Neural cell (in vitro differentiated cells): ENCODE measurements at regions not wholly inside any gene's neighbourhood (a gene's known extent, or its start where the extent isn't known, plus 50 kb on each side); places are given as distances from the start of the nearest gene placed in this dataset.
"Not testable (repeated sequence)": the region's sequence is repeated elsewhere in the genome, so short reads cannot be mapped to it uniquely, and the experiment has no call there.

Experiments used
- H2AFZ ChIP-seq: fragments of 200-600, 300-800 bp; sonication (generic), shearing (Covaris generic); 2 replicates; pipeline ENCODE4 v1.6.0; 2014; ENCODE audit warnings: low read depth, mild to moderate bottlenecking, antibody characterized with exemption, low read length, moderate library complexity
- H3F3A ChIP-seq: fragments of 200-600 bp; shearing (Covaris generic); 2 replicates; pipeline ENCODE4 v1.6.1; 2016; ENCODE audit warnings: mild to moderate bottlenecking, moderate library complexity, mixed read lengths, antibody characterized with exemption, low read length; ENCODE audit not compliant: insufficient read depth, poor library complexity, severe bottlenecking
- H3K27ac ChIP-seq: fragments of 200-600, 300-800 bp; sonication (generic), shearing (Covaris generic); 2 replicates; pipeline ENCODE4 v1.5.1; 2014; ENCODE audit warnings: mild to moderate bottlenecking, low read length, moderate library complexity
- H3K27me3 ChIP-seq: fragments of 300-800, 200-600 bp; sonication (generic), shearing (Covaris generic); 2 replicates; pipeline ENCODE4 v1.6.0; 2014; ENCODE audit warnings: mild to moderate bottlenecking, low read depth, low read length, moderate library complexity; ENCODE audit not compliant: insufficient read depth
- H3K36me3 ChIP-seq: fragments of 300-800, 200-600 bp; sonication (generic), shearing (Covaris generic); 2 replicates; pipeline ENCODE4 v1.5.1; 2014; ENCODE audit warnings: mild to moderate bottlenecking, antibody characterized with exemption, low read length, moderate library complexity; ENCODE audit not compliant: insufficient read depth
- H3K4me2 ChIP-seq: fragments of 300-800, 200-600 bp; sonication (generic), shearing (Covaris generic); 2 replicates; pipeline ENCODE4 v1.6.0; 2014; ENCODE audit warnings: mild to moderate bottlenecking, low read length
- H3K4me3 ChIP-seq: fragments of 300-800, 200-600 bp; sonication (generic), shearing (Covaris generic); 2 replicates; pipeline ENCODE4 v1.5.1; 2014; ENCODE audit warnings: mild to moderate bottlenecking, low read length, moderate library complexity
- H3K79me2 ChIP-seq: fragments of 200-600 bp; shearing (Covaris generic); replicated peaks from 2 replicates; pipeline ENCODE4 v1.6.0; 2014; ENCODE audit warnings: mild to moderate bottlenecking, low read length, moderate library complexity; ENCODE audit not compliant: insufficient read depth
- H3K9ac ChIP-seq: fragments of 300-800, 200-600 bp; sonication (generic), shearing (Covaris generic); 2 replicates; pipeline ENCODE4 v1.6.1; 2016; ENCODE audit warnings: mild to moderate bottlenecking, low read length, mixed read lengths
- H3K9me2 ChIP-seq: fragments of 200-600 bp; shearing (Covaris generic); 2 replicates; pipeline ENCODE4 v1.6.1; 2016; ENCODE audit warnings: mild to moderate bottlenecking, low read length, mixed read lengths; ENCODE audit not compliant: insufficient read depth
- H3K9me3 ChIP-seq: fragments of 200-600, 300-800 bp; sonication (generic), shearing (Covaris generic); 2 replicates; pipeline ENCODE4 v1.6.1; 2016; ENCODE audit warnings: mild to moderate bottlenecking, mixed run types, low read length, moderate library complexity, mixed read lengths
- H4K20me1 ChIP-seq: fragments of 200-600 bp; shearing (Covaris generic); 2 replicates; pipeline ENCODE4 v1.6.1; 2016; ENCODE audit warnings: mild to moderate bottlenecking, mixed run types; ENCODE audit not compliant: insufficient read depth
- EP300 ChIP-seq: fragments of 450-650 bp; conservative IDR thresholded peaks from 2 replicates; pipeline ENCODE4 v1.6.1; 2014; ENCODE audit warnings: antibody characterized with exemption, mild to moderate bottlenecking, moderate library complexity; ENCODE audit not compliant: poor library complexity, severe bottlenecking
- EZH2 ChIP-seq: fragments of 200-600, 300-800 bp; shearing (Covaris generic), sonication (generic); IDR thresholded peaks from 2 replicates; pipeline ENCODE4 v1.6.1; 2014; ENCODE audit warnings: antibody characterized with exemption, low read length, borderline replicate concordance, mild to moderate bottlenecking; ENCODE audit not compliant: insufficient read depth, poor library complexity, severe bottlenecking
- MXI1 ChIP-seq: fragments of 450-650 bp; conservative IDR thresholded peaks from 2 replicates; pipeline ENCODE4 v1.6.1; 2014; ENCODE audit warnings: antibody characterized with exemption, mild to moderate bottlenecking; ENCODE audit not compliant: poor library complexity, severe bottlenecking
- POLR2AphosphoS5 ChIP-seq: IDR thresholded peaks from 2 replicates; pipeline ENCODE4 v1.6.1; 2012
- RAD21 ChIP-seq: fragments of 450-650 bp; conservative IDR thresholded peaks from 2 replicates; pipeline ENCODE4 v1.6.1; 2014; ENCODE audit warnings: antibody characterized with exemption, mild to moderate bottlenecking, moderate library complexity
- SMC3 ChIP-seq: fragments of 450-650 bp; conservative IDR thresholded peaks from 2 replicates; pipeline ENCODE4 v1.6.1; 2014; ENCODE audit warnings: antibody characterized with exemption, mild to moderate bottlenecking, moderate library complexity; ENCODE audit not compliant: poor library complexity
- TAF1 ChIP-seq: IDR thresholded peaks from 2 replicates; pipeline ENCODE4 v1.6.1; 2012; ENCODE audit warnings: low read depth
- TF ChIP-seq, protein P1 (sequence below): fragments of 450-650 bp; IDR thresholded peaks from 2 replicates; pipeline ENCODE4 v1.5.1; 2014; ENCODE audit warnings: antibody characterized with exemption, mild to moderate bottlenecking, moderate library complexity; ENCODE audit not compliant: poor library complexity, severe bottlenecking
- TF ChIP-seq, protein P2 (sequence below): IDR thresholded peaks from 2 replicates; pipeline ENCODE4 v1.6.1; 2012; ENCODE audit warnings: borderline replicate concordance

GRCh38 chr3:115293321-115293720, 146.2 kb upstream of the ZBTB20 start:
- TF ChIP-seq EZH2 = no peak
- no peak for TF ChIP-seq EP300
- no peak for TF ChIP-seq MXI1
- no peak for TF ChIP-seq TAF1
- no peak for TF ChIP-seq SMC3
- TF ChIP-seq POLR2AphosphoS5 = no peak
- TF ChIP-seq, protein P1, sequence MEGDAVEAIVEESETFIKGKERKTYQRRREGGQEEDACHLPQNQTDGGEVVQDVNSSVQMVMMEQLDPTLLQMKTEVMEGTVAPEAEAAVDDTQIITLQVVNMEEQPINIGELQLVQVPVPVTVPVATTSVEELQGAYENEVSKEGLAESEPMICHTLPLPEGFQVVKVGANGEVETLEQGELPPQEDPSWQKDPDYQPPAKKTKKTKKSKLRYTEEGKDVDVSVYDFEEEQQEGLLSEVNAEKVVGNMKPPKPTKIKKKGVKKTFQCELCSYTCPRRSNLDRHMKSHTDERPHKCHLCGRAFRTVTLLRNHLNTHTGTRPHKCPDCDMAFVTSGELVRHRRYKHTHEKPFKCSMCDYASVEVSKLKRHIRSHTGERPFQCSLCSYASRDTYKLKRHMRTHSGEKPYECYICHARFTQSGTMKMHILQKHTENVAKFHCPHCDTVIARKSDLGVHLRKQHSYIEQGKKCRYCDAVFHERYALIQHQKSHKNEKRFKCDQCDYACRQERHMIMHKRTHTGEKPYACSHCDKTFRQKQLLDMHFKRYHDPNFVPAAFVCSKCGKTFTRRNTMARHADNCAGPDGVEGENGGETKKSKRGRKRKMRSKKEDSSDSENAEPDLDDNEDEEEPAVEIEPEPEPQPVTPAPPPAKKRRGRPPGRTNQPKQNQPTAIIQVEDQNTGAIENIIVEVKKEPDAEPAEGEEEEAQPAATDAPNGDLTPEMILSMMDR = no peak
- TF ChIP-seq RAD21 = no peak
- TF ChIP-seq, protein P2, sequence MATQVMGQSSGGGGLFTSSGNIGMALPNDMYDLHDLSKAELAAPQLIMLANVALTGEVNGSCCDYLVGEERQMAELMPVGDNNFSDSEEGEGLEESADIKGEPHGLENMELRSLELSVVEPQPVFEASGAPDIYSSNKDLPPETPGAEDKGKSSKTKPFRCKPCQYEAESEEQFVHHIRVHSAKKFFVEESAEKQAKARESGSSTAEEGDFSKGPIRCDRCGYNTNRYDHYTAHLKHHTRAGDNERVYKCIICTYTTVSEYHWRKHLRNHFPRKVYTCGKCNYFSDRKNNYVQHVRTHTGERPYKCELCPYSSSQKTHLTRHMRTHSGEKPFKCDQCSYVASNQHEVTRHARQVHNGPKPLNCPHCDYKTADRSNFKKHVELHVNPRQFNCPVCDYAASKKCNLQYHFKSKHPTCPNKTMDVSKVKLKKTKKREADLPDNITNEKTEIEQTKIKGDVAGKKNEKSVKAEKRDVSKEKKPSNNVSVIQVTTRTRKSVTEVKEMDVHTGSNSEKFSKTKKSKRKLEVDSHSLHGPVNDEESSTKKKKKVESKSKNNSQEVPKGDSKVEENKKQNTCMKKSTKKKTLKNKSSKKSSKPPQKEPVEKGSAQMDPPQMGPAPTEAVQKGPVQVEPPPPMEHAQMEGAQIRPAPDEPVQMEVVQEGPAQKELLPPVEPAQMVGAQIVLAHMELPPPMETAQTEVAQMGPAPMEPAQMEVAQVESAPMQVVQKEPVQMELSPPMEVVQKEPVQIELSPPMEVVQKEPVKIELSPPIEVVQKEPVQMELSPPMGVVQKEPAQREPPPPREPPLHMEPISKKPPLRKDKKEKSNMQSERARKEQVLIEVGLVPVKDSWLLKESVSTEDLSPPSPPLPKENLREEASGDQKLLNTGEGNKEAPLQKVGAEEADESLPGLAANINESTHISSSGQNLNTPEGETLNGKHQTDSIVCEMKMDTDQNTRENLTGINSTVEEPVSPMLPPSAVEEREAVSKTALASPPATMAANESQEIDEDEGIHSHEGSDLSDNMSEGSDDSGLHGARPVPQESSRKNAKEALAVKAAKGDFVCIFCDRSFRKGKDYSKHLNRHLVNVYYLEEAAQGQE = no peak
- H3K4me2 ChIP-seq = no peak overlapping the region
- H2AFZ ChIP-seq = no peak overlapping the region
- H3K9ac ChIP-seq = peak overlapping the region; percentile 3
- no peaks in the 10 kb centered on the region for H4K20me1 ChIP-seq
- H3F3A ChIP-seq = no peaks in the 10 kb centered on the region
- no peaks in the 10 kb centered on the region for H3K79me2 ChIP-seq
- no peaks in the 10 kb centered on the region for H3K9me3 ChIP-seq
- H3K4me3 ChIP-seq = no peak overlapping the region
- H3K36me3 ChIP-seq = no peaks in the 10 kb centered on the region
- H3K9me2 ChIP-seq = no peaks in the 10 kb centered on the region
- peak overlapping the region; percentile 66 for H3K27ac ChIP-seq
- H3K27me3 ChIP-seq = no peaks in the 10 kb centered on the region

- no peaks in the 10 kb centered on the region for H3K36me3 ChIP-seq
- H2AFZ ChIP-seq = no peak overlapping the region
- H3K27ac ChIP-seq = no peak overlapping the region
- no peak overlapping the region for H3K4me3 ChIP-seq
- H3F3A ChIP-seq = no peaks in the 10 kb centered on the region
- no peaks in the 10 kb centered on the region for H3K9me2 ChIP-seq
- H4K20me1 ChIP-seq = no peaks in the 10 kb centered on the region
- H3K9ac ChIP-seq = no peak overlapping the region
- no peaks in the 10 kb centered on the region for H3K79me2 ChIP-seq
- H3K9me3 ChIP-seq = no peaks in the 10 kb centered on the region
- TF ChIP-seq EZH2 (no peak), SMC3 (no peak), MXI1 (no peak), EP300 (no peak), POLR2AphosphoS5 (no peak), TAF1 (no peak), RAD21 (no peak)
- TF ChIP-seq, protein P1 = no peak
- TF ChIP-seq, protein P2 = no peak
- H3K4me2 ChIP-seq = no peak overlapping the region
- H3K27me3 ChIP-seq = no peaks in the 10 kb centered on the region
Observed at GRCh38 chr3:115301364-115301860, 154.3 kb upstream of the ZBTB20 start.

- not testable (repeated sequence) for H3F3A ChIP-seq, H3K79me2 ChIP-seq, H3K27ac ChIP-seq, H4K20me1 ChIP-seq, H3K9ac ChIP-seq, H3K4me3 ChIP-seq, H3K27me3 ChIP-seq, H3K9me3 ChIP-seq, H2AFZ ChIP-seq, H3K4me2 ChIP-seq, H3K9me2 ChIP-seq, H3K36me3 ChIP-seq
Observed at GRCh38 chr3:115317953-115318352, 170.9 kb upstream of the ZBTB20 start.
